ENCODE measurements at regions not wholly inside any gene's neighbourhood (a gene's known extent, or its start where the extent isn't known, plus 50 kb on each side); places are given as distances from the start of the nearest gene placed in this dataset.

DNA sequence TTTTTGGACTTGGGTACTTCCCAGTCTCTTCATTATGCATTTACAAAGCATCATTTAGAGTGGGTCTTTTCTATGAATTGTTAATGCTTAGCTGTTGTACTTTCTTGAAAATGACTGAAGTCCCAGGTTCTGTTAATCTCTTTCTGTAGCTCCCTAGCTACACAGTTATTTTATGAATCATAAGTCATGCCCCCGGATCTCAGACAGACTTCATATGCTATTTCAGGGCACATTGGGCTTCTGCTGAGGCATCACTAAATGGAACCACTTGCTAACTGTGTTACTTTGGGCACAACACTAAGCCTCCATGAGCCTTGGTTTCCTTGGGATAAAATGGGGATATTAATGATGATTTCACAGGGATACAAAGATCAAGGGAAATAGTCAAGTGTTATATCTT lies 55.5 kb upstream of the RBM15 start:
- H3K4me1 ChIP-seq (ENCODE audit: low read length): peaks cover 25% of the 10 kb centered on the region
- H3K79me2 ChIP-seq (ENCODE audit: low read length): no peaks in the 10 kb centered on the region
- H2AFZ ChIP-seq (ENCODE audit: low read depth, low read length): no peak overlapping the region
- H3K9me3 ChIP-seq (ENCODE audit: insufficient read depth, low read length): no peaks in the 10 kb centered on the region
- H3K4me2 ChIP-seq (ENCODE audit: low read length): peak overlapping the region; percentile 13
- peak overlapping the region; percentile 48 for H3K27ac ChIP-seq (ENCODE audit: low read length)
- H3K27me3 ChIP-seq (ENCODE audit: low read depth, low read length): no peaks in the 10 kb centered on the region
- no peaks in the 10 kb centered on the region for H4K20me1 ChIP-seq (ENCODE audit: insufficient read depth, low read length)
- no peaks in the 10 kb centered on the region for H3K36me3 ChIP-seq (replicated peaks; ENCODE audit: low read depth, low read length)
- H3K9ac ChIP-seq (ENCODE audit: low read length): no peak overlapping the region
- no peak for TF ChIP-seq CTCF (IDR thresholded peaks at IDR 0.05; ENCODE audit: low read depth, low read length)
- TF ChIP-seq EZH2phosphoT487 (IDR thresholded peaks at IDR 0.05; ENCODE audit: low read depth): no peak
- H3K4me3 ChIP-seq (ENCODE audit: low read length): no peak overlapping the region

DNA sequence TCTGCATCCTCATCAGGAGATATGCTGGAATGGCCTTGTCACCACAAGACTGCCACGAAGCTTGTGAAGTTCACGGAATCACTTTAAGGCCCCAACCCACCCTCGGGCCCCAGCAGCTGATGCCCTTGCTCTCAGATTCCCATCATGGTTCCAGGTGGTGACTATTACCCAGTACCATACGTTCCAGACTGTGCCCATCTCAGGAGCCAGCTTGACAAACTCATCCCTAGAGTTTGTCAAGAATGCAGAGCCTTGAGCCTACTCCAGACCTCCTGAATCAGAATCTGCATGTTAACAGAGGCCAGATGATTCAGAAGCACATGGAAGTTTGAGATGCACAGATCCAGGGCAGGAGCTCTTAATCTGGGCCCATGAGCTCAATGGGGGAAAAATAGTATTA lies 53.9 kb upstream of the RBM15 start:
- H3K4me1 ChIP-seq (ENCODE audit: low read length): peaks cover 25% of the 10 kb centered on the region
- no peaks in the 10 kb centered on the region for H3K27me3 ChIP-seq (ENCODE audit: low read depth, low read length)
- H3K79me2 ChIP-seq (ENCODE audit: low read length): no peaks in the 10 kb centered on the region
- no peaks in the 10 kb centered on the region for H3K9me3 ChIP-seq (ENCODE audit: insufficient read depth, low read length)
- TF ChIP-seq CTCF (IDR thresholded peaks at IDR 0.05; ENCODE audit: low read depth, low read length): no peak
- TF ChIP-seq EZH2phosphoT487 (IDR thresholded peaks at IDR 0.05; ENCODE audit: low read depth): no peak
- H4K20me1 ChIP-seq (ENCODE audit: insufficient read depth, low read length): no peaks in the 10 kb centered on the region
- no peak overlapping the region for H3K4me2 ChIP-seq (ENCODE audit: low read length)
- H3K9ac ChIP-seq (ENCODE audit: low read length): no peak overlapping the region
- H3K36me3 ChIP-seq (replicated peaks; ENCODE audit: low read depth, low read length): no peaks in the 10 kb centered on the region
- H3K27ac ChIP-seq (ENCODE audit: low read length): no peak overlapping the region
- no peak overlapping the region for H2AFZ ChIP-seq (ENCODE audit: low read depth, low read length)
- H3K4me3 ChIP-seq (ENCODE audit: low read length): no peak overlapping the region

DNA sequence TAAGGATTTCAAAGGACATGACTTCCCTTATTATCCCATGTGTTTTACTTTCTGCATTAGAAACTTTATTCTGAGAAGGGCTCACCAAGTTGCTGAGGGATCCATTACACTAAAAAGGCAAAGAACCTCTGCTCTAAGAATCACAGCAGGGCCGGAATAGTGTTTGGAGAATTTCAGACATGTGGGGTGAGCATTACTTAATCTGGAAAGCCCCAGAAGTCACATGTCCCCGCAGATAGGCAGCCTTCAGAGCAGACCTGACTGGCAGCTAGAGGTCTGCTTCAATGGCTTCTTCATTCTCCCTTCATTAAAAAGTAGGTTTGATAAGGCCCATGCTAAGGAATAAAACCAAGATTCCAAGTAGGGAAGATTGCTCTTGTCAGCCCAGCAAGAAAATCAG lies 52.6 kb upstream of the RBM15 start:
- TF ChIP-seq EZH2phosphoT487 (IDR thresholded peaks at IDR 0.05; ENCODE audit: low read depth) (no peak), CTCF (IDR thresholded peaks at IDR 0.05; ENCODE audit: low read depth, low read length) (no peak)
- no peaks in the 10 kb centered on the region for H3K79me2 ChIP-seq (ENCODE audit: low read length)
- no peak overlapping the region; the same call in 1 of the 2 replicates for H3K27ac ChIP-seq (ENCODE audit: low read length)
- peaks cover 25% of the 10 kb centered on the region for H3K4me1 ChIP-seq (ENCODE audit: low read length)
- H3K9ac ChIP-seq (ENCODE audit: low read length): peak overlapping the region; percentile 46; the same call in 1 of the 2 replicates
- H3K27me3 ChIP-seq (ENCODE audit: low read depth, low read length): no peaks in the 10 kb centered on the region
- no peaks in the 10 kb centered on the region for H3K36me3 ChIP-seq (replicated peaks; ENCODE audit: low read depth, low read length)
- H4K20me1 ChIP-seq (ENCODE audit: insufficient read depth, low read length): no peaks in the 10 kb centered on the region
- H3K9me3 ChIP-seq (ENCODE audit: insufficient read depth, low read length): no peaks in the 10 kb centered on the region
- peak overlapping the region; percentile 27 for H3K4me2 ChIP-seq (ENCODE audit: low read length)
- peak overlapping the region; percentile 88 for H2AFZ ChIP-seq (ENCODE audit: low read depth, low read length)
- no peak overlapping the region for H3K4me3 ChIP-seq (ENCODE audit: low read length)

DNA sequence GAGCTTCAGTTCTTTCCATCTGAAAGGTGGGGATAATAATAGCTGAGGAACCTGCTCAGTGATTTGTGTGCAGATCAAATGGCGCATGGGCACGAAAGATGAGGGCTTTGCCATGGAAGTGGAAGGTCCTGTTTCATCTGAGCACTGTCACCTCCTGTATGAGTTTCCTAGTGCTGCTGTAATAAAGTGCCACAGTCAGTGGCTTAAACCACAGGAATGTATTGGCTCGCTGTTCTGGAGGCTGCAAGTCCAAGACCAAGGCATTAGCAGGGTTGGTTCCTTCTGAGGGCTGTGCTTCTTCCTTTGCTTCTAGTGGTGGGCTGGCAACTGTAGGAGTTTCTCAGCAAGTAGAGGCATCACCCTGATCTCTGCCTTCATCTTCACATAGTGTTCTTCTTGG lies 51.1 kb upstream of the RBM15 start:
- Histone ChIP-seq H3K4me2 (ENCODE audit: low read length) (no peak overlapping the region), H2AFZ (ENCODE audit: low read depth, low read length) (no peak overlapping the region), H3K4me3 (ENCODE audit: low read length) (no peak overlapping the region), H3K79me2 (ENCODE audit: low read length) (no peaks in the 10 kb centered on the region), H3K4me1 (ENCODE audit: low read length) (peaks cover 19% of the 10 kb centered on the region), H3K9me3 (ENCODE audit: insufficient read depth, low read length) (no peaks in the 10 kb centered on the region), H4K20me1 (ENCODE audit: insufficient read depth, low read length) (no peaks in the 10 kb centered on the region), H3K36me3 (replicated peaks; ENCODE audit: low read depth, low read length) (no peaks in the 10 kb centered on the region), H3K9ac (ENCODE audit: low read length) (no peak overlapping the region), H3K27me3 (ENCODE audit: low read depth, low read length) (no peaks in the 10 kb centered on the region), H3K27ac (ENCODE audit: low read length) (no peak overlapping the region)
- TF ChIP-seq CTCF (IDR thresholded peaks at IDR 0.05; ENCODE audit: low read depth, low read length) (no peak), EZH2phosphoT487 (IDR thresholded peaks at IDR 0.05; ENCODE audit: low read depth) (no peak)

Measured in OCI-LY3 (cell line).